ENCODE measurements at regions not wholly inside any gene's neighbourhood (a gene's known extent, or its start where the extent isn't known, plus 50 kb on each side); places are given as distances from the start of the nearest gene placed in this dataset.

- intact Hi-C loops (cut with micrococcal nuclease) = no loop called here
- ChIA-PET RAD21 (ENCODE audit: low non-redundant PET in 1 of 2, low total read pairs in 2 of 2, uncharacterized antibody in 2 of 2, unreplicated experiment in 2 of 2) (no interaction called here), CTCF (no interaction called here), POLR2A (no interaction called here)
- no peak for TF ChIP-seq ZFX (IDR thresholded peaks at IDR 0.05)
- no peak for TF ChIP-seq EGR1 (IDR thresholded peaks at IDR 0.05; ENCODE audit: low read depth)
- no peak for TF ChIP-seq SIN3A (IDR thresholded peaks at IDR 0.05; ENCODE audit: low read depth)
- no peak for TF ChIP-seq ATF3 (IDR thresholded peaks at IDR 0.05)
- no peak for TF ChIP-seq MAX (IDR thresholded peaks at IDR 0.05)
- no peak for TF ChIP-seq ZNF274 (IDR thresholded peaks at IDR 0.05; ENCODE audit: low read depth, low read length)
- no peak for TF ChIP-seq TCF7L2 (IDR thresholded peaks at IDR 0.05; ENCODE audit: borderline replicate concordance, extremely low read depth, insufficient read depth, insufficient read length)
- TF ChIP-seq CBX3 (IDR thresholded peaks at IDR 0.05; ENCODE audit: low read depth) = no peak
- no peak for TF ChIP-seq JUND (IDR thresholded peaks at IDR 0.05)
- TF ChIP-seq RAD21 (IDR thresholded peaks at IDR 0.05; ENCODE audit: low read depth) = no peak
- TF ChIP-seq SP1 (IDR thresholded peaks at IDR 0.05; ENCODE audit: low read depth) = no peak
- TF ChIP-seq POLR2A (IDR thresholded peaks at IDR 0.05; ENCODE audit: borderline replicate concordance, extremely low read depth, insufficient read depth, insufficient read length) = no peak
- no peak for ATAC-seq
- Histone ChIP-seq H4K20me1 (ENCODE audit: insufficient read depth) (no peaks in the 10 kb centered on the region), H3K9me3 (ENCODE audit: control insufficient read depth in 1 of 2, insufficient read depth in 1 of 2, low read depth in 1 of 2, low read length in 2 of 2) (no peaks in the 10 kb centered on the region), H2AFZ (ENCODE audit: low read depth, low read length, poor library complexity, severe bottlenecking) (no peak overlapping the region), H3K4me2 (ENCODE audit: low read length) (no peak overlapping the region), H3K9ac (ENCODE audit: low read length) (no peak overlapping the region), H3K4me1 (ENCODE audit: control insufficient read depth in 1 of 2, insufficient read depth in 2 of 2, low read length in 2 of 2) (no peaks in the 10 kb centered on the region), H3K79me2 (ENCODE audit: insufficient read depth, low read length) (no peaks in the 10 kb centered on the region), H3K9me2 (ENCODE audit: insufficient read depth) (no peaks in the 10 kb centered on the region), H3K4me3 (replicated peaks in 1 of 2; ENCODE audit: low read depth in 1 of 2, low read length in 2 of 2) (no peak overlapping the region), H3K36me3 (ENCODE audit: control insufficient read depth in 1 of 2, insufficient read depth in 2 of 2, low read length in 2 of 2) (no peaks in the 10 kb centered on the region), H3K27ac (ENCODE audit: low read depth, low read length) (no peak overlapping the region), H3K27me3 (ENCODE audit: insufficient read depth, low read length) (no peaks in the 10 kb centered on the region)
- BruUV-seq (replicated peaks) = no TSS peak
- no peak for DNase-seq (ENCODE audit: low read depth, low spot score)
Measured at GRCh38 chr18:45444040-45444439, 171.2 kb upstream of the SLC14A2 start.
